ENCODE measurements at regions not wholly inside any gene's neighbourhood (a gene's known extent, or its start where the extent isn't known, plus 50 kb on each side); places are given as distances from the start of the nearest gene placed in this dataset.

DNA sequence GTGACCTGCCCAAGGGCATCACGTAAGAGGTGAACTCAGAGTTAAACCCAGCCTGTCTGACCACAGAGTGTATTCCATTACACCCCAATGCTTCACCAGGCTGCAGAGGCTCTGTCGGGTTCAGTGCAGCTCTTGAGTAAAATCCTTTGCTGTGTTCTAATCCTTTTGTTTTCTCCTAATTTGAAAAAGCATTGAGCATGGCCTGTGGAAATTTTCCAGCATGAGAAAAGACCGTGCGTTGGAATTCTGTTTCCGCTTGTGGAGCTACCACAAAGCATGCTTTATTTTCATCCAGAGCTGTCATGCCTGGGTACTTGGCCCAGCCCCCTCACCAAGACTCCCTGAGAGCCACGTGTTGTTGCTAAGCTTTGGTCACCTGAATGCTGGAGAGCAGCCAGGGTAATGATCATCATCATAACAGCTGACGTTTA is 317.6 kb downstream of the PRDM2 start:
- Histone ChIP-seq H3K79me2 (ENCODE audit: insufficient read depth, low read length) (no peaks in the 10 kb centered on the region), H4K20me1 (ENCODE audit: insufficient read depth, low read length) (no peaks in the 10 kb centered on the region), H3K27ac (ENCODE audit: extremely low read length, insufficient read depth, low read length) (no peak overlapping the region), H3K36me3 (replicated peaks in 1 of 2; ENCODE audit: control insufficient read depth in 1 of 2, insufficient read depth in 2 of 2, low read length in 2 of 2) (no peaks in the 10 kb centered on the region), H3K4me2 (ENCODE audit: low read depth, low read length) (no peak overlapping the region), H3K4me3 (replicated peaks in 1 of 3; ENCODE audit: insufficient read depth in 1 of 3, low read depth in 2 of 3, low read length in 3 of 3) (no peak overlapping the region), H3K9me3 (ENCODE audit: low read length) (no peaks in the 10 kb centered on the region), H3K27me3 (ENCODE audit: control insufficient read depth in 1 of 2, insufficient read depth in 2 of 2, low read length in 2 of 2) (peaks cover 0 to 6% of the 10 kb centered on the region in 2 experiments; a peak in 2 of 5 replicates), H3K9ac (ENCODE audit: insufficient read depth, low read depth, low read length) (no peak overlapping the region), H2AFZ (ENCODE audit: low read length) (no peak overlapping the region), H3K4me1 (ENCODE audit: insufficient read depth, low read length) (no peaks in the 10 kb centered on the region)
- TF ChIP-seq, protein P1, sequence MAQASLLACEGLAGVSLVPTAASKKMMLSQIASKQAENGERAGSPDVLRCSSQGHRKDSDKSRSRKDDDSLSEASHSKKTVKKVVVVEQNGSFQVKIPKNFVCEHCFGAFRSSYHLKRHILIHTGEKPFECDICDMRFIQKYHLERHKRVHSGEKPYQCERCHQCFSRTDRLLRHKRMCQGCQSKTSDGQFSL (CRISPR knock-in tag; IDR thresholded peaks at IDR 0.05) = no peak
- TF ChIP-seq ZZZ3 (CRISPR knock-in tag; IDR thresholded peaks at IDR 0.05; ENCODE audit: borderline replicate concordance) = no peak
- TF ChIP-seq SSRP1 (CRISPR knock-in tag; IDR thresholded peaks at IDR 0.05) = no peak
- TF ChIP-seq MBNL3 (CRISPR knock-in tag; conservative IDR thresholded peaks at IDR 0.05) = no peak
- TF ChIP-seq NFYB (CRISPR knock-in tag; IDR thresholded peaks at IDR 0.05) = no peak
- TF ChIP-seq MAZ (IDR thresholded peaks at IDR 0.05; ENCODE audit: borderline replicate concordance, low read depth, low read length) = no peak
- no peak for TF ChIP-seq MAZ (CRISPR knock-in tag; IDR thresholded peaks at IDR 0.05; ENCODE audit: low read depth)
- no peak for TF ChIP-seq ZSCAN20 (CRISPR knock-in tag; IDR thresholded peaks at IDR 0.05; ENCODE audit: borderline replicate concordance)
- CTCF ChIA-PET (ENCODE audit: low intra/inter-chr PET ratio, low total read pairs) = no interaction called here
- ATAC-seq = no peak
- intact Hi-C loops (cut with micrococcal nuclease; ENCODE audit: unreplicated experiment) (no loop called here), in situ Hi-C loops (cut with HindIII; ENCODE audit: extremely low pct_ligation_motif_present, low pct_unique_long_range_greater_than_20kb) (no loop called here)
- no peak for DNase-seq (ENCODE audit: low spot score)
- POLR2A ChIA-PET = no interaction called here
- FAIRE-seq = no peak
- no TSS peak for BruUV-seq (replicated peaks)
- WGBS (ENCODE audit: low lambda C conversion rate) = 15% methylated on average over 7 of the region's 7 CpGs

DNA sequence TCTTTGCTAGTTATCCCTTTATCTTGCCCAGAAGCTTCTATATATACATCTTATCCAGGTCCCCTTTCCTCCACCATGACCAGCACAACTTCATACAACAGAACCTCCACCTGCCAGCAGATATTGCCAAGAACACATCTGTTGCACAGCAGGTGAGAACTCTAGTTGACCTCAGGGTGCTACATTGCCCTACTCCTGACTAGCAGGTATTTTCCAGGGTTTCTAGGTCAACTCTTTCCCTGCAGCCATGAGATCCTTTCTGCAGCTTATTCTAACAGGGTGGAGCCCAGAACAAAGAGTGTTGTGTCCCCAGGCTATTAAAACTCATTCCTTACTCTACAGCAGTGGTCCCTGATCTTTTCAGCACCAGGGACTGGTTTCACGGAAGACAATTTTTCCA is 319.5 kb downstream of the PRDM2 start:
- TF ChIP-seq, protein P2, sequence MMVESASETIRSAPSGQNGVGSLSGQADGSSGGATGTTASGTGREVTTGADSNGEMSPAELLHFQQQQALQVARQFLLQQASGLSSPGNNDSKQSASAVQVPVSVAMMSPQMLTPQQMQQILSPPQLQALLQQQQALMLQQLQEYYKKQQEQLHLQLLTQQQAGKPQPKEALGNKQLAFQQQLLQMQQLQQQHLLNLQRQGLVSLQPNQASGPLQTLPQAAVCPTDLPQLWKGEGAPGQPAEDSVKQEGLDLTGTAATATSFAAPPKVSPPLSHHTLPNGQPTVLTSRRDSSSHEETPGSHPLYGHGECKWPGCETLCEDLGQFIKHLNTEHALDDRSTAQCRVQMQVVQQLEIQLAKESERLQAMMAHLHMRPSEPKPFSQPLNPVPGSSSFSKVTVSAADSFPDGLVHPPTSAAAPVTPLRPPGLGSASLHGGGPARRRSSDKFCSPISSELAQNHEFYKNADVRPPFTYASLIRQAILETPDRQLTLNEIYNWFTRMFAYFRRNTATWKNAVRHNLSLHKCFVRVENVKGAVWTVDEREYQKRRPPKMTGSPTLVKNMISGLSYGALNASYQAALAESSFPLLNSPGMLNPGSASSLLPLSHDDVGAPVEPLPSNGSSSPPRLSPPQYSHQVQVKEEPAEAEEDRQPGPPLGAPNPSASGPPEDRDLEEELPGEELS (CRISPR knock-in tag; IDR thresholded peaks at IDR 0.05) = no peak
- no peak for TF ChIP-seq NFATC3 (CRISPR knock-in tag; IDR thresholded peaks at IDR 0.05)
- TF ChIP-seq, protein P3, sequence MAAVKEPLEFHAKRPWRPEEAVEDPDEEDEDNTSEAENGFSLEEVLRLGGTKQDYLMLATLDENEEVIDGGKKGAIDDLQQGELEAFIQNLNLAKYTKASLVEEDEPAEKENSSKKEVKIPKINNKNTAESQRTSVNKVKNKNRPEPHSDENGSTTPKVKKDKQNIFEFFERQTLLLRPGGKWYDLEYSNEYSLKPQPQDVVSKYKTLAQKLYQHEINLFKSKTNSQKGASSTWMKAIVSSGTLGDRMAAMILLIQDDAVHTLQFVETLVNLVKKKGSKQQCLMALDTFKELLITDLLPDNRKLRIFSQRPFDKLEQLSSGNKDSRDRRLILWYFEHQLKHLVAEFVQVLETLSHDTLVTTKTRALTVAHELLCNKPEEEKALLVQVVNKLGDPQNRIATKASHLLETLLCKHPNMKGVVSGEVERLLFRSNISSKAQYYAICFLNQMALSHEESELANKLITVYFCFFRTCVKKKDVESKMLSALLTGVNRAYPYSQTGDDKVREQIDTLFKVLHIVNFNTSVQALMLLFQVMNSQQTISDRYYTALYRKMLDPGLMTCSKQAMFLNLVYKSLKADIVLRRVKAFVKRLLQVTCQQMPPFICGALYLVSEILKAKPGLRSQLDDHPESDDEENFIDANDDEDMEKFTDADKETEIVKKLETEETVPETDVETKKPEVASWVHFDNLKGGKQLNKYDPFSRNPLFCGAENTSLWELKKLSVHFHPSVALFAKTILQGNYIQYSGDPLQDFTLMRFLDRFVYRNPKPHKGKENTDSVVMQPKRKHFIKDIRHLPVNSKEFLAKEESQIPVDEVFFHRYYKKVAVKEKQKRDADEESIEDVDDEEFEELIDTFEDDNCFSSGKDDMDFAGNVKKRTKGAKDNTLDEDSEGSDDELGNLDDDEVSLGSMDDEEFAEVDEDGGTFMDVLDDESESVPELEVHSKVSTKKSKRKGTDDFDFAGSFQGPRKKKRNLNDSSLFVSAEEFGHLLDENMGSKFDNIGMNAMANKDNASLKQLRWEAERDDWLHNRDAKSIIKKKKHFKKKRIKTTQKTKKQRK (IDR thresholded peaks at IDR 0.05; ENCODE audit: low read length) = no peak
- no peak for TF ChIP-seq ZSCAN21 (CRISPR knock-in tag; IDR thresholded peaks at IDR 0.05; ENCODE audit: borderline replicate concordance)
- no peaks in the 10 kb centered on the region for H4K20me1 ChIP-seq (ENCODE audit: insufficient read depth, low read length)
- ATAC-seq (no peak), DNase-seq (ENCODE audit: low spot score) (no peak), FAIRE-seq (no peak)
- H3K27ac ChIP-seq (ENCODE audit: extremely low read length, insufficient read depth, low read length) = no peak overlapping the region
- no peak overlapping the region for H3K4me3 ChIP-seq (replicated peaks in 1 of 3; ENCODE audit: insufficient read depth in 1 of 3, low read depth in 2 of 3, low read length in 3 of 3)
- no peaks in the 10 kb centered on the region; a peak in 1 of 5 replicates for H3K27me3 ChIP-seq (ENCODE audit: control insufficient read depth in 1 of 2, insufficient read depth in 2 of 2, low read length in 2 of 2)
- no TSS peak for BruUV-seq (replicated peaks)
- ChIA-PET POLR2A (no interaction called here), CTCF (ENCODE audit: low intra/inter-chr PET ratio, low total read pairs) (no interaction called here)
- in situ Hi-C loops (cut with HindIII; ENCODE audit: extremely low pct_ligation_motif_present, low pct_unique_long_range_greater_than_20kb) = no loop called here
- no peak overlapping the region for H2AFZ ChIP-seq (ENCODE audit: low read length)
- no peaks in the 10 kb centered on the region for H3K9me3 ChIP-seq (ENCODE audit: low read length)
- H3K4me1 ChIP-seq (ENCODE audit: insufficient read depth, low read length) = no peaks in the 10 kb centered on the region
- H3K9ac ChIP-seq (ENCODE audit: insufficient read depth, low read depth, low read length) = no peak overlapping the region
- intact Hi-C loops (cut with micrococcal nuclease; ENCODE audit: unreplicated experiment) = no loop called here
- H3K4me2 ChIP-seq (ENCODE audit: low read depth, low read length) = no peak overlapping the region
- H3K79me2 ChIP-seq (ENCODE audit: insufficient read depth, low read length) = no peaks in the 10 kb centered on the region
- no peaks in the 10 kb centered on the region for H3K36me3 ChIP-seq (replicated peaks in 1 of 2; ENCODE audit: control insufficient read depth in 1 of 2, insufficient read depth in 2 of 2, low read length in 2 of 2)
- 5% methylated on average over 1 of the region's 1 CpG for WGBS (ENCODE audit: low lambda C conversion rate)
